Activated CD4-positive, alpha-beta T cell treated with anti-CD3 and anti-CD28 coated beads for 1 hour (primary cell): ENCODE measurements at regions not wholly inside any gene's neighbourhood (a gene's known extent, or its start where the extent isn't known, plus 50 kb on each side); places are given as distances from the start of the nearest gene placed in this dataset.

Experiments used
- DNase-seq: peaks from one replicate; pipeline ENCODE4 v3.0.0-alpha.2; 2020

DNA sequence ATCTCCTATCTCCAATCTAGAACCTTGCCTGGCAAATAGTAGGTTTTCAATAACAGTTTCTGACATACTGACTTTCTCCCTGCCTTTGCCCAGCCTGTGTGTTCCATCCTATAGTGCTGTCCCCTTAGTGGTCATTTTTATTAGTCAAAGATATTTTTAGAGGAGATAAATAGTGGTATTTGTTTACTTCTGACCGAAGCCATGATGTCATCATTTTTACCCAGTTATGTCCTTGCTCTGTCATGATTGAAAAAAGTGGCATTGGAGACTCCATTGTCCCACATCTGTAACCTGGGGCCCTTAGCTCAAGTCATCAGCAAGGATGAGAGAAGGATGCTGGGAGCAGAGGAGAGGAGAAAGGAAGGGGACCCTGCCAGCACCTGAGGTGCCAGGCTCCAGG, 80.6 kb upstream of the ATP2B2 start:
- DNase-seq, result no peak

DNA sequence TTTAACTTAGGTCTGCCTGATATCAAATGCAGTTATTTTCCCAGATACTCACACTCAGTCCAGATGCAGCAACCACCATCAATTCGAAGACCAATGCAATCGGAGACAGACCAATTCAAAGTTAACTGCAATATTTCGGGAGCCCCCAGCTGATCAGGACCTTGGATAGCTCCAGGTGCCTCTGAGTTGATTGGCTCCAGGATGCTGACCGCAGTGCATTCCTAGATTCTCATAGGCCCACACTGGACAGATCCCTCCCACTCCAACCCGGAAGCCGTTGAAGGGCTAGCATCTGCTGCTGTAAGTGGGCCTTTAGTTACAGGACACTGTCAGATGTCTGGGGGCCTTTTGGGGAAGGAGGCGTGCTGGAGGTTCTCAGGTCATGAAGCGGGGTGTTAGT, 89.5 kb upstream of the ATP2B2 start:
- no peak for DNase-seq

DNA sequence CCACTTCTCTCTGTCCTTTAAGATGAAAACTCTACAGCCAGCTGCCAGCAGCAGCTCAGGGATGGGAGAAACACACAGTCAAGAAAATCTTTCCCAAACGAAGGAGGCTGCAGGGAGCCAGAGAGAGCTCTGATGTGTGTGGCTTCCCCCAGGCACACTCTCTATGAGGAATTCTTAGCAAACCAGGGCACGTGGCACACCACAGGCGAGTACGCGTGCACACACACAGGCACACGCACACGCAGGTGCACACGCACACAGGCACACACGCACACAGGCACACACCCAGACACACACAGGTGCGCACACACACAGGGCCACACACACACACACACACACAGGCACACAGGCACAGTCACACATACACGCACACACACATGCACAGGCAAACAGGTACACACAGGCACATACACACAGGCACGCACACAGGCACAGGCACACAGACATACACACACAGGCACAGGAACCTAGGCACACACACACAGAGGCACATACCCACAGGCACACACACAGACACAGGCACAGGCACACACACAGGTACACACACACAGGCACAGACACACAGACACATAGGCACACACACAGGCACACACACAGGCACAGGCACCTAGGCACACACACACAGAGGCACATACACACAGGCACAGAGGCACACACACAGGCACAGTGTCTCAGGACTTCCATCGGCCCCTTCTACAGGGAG, 91.5 kb upstream of the ATP2B2 start:
- DNase-seq, result no peak

GRCh38 chr3:10597733-10598132, 92.3 kb upstream of the ATP2B2 start:
- DNase-seq, result no peak

DNA sequence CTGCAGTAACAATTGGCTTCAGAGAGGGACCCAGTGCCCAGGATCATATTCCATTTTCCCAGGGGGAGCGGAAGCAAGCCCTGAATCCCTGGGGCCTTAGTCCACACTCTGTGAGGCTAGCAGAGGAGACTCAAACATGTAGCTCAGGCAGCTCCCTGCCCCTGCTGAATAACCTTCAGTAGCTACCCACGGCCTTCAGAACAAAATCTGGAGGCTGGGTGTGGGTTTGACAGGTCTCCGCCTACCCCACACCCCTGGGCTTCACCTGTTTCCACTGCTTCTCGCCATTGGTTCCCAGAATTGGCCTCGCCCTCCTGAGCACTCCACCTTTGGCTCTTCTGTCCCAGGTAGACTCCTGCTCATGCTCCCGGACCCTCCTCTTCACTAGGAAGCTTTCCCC, 93.6 kb upstream of the ATP2B2 start:
- DNase-seq, result no peak

DNA sequence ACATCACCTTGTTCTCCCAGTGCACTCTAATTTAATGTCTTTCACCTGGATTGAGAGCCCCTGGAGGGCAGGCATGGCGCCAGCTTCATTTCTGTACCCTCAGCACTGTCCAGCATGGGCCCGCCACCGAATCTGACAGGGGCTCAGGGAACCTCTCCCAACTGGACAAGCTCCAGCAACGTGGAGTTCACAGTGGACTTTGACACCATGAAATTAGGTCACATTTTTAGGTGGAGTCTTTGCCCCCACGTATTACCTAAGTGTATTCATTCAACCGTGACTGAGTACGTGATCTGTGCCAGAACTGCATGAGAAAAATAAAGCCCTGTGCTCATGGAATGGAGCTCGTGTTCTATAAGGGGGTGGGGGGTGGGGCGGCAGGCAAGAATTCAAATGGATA, 94.1 kb upstream of the ATP2B2 start:
- DNase-seq, result no peak

- DNase-seq, result no peak
These were observed 94.9 kb upstream of the ATP2B2 start for GRCh38 chr3:10600296-10600714.

GRCh38 chr3:10600726-10601125, 95.3 kb upstream of the ATP2B2 start:
- no peak for DNase-seq

- DNase-seq, result no peak
These were observed 95.9 kb upstream of the ATP2B2 start for GRCh38 chr3:10601151-10601856.

DNA sequence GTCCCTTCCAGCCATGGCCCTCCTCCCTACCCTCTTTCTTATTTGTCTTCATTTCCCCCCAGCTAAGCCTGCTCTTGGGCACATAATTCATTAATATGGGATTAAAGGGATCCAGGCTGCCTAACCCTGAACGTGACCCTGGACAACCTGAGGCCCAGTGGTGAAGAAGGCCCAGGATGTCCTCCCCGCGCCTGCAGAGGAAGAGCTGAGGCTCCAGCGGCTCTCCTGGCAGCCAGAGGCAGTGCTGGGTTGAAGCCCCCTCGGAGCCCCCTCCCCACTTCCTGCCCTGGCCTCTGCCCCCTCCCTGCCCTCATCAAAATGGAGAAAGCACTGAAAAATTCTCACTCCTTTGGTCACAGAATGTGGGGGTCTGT, 96.5 kb upstream of the ATP2B2 start:
- DNase-seq, result no peak

DNA sequence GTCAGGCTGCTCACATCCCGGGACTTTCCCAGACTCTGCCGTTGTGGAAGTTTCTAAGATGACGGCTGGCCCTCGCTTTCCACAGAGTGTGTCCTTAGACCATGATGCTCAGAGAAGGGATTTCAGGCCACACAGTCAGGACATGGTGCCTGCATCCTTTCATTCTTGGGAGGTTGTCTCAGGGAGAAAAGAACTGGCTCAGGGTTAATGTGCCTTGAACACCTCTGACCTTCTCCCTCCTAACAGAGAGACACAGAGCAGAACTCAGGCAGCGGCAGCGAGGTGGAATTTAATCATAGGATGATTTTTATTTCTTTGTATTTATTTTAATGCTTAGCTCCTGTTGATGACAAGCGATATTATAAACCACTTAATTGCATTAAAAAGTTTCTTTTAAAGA, 96.9 kb upstream of the ATP2B2 start:
- DNase-seq, result no peak

DNA sequence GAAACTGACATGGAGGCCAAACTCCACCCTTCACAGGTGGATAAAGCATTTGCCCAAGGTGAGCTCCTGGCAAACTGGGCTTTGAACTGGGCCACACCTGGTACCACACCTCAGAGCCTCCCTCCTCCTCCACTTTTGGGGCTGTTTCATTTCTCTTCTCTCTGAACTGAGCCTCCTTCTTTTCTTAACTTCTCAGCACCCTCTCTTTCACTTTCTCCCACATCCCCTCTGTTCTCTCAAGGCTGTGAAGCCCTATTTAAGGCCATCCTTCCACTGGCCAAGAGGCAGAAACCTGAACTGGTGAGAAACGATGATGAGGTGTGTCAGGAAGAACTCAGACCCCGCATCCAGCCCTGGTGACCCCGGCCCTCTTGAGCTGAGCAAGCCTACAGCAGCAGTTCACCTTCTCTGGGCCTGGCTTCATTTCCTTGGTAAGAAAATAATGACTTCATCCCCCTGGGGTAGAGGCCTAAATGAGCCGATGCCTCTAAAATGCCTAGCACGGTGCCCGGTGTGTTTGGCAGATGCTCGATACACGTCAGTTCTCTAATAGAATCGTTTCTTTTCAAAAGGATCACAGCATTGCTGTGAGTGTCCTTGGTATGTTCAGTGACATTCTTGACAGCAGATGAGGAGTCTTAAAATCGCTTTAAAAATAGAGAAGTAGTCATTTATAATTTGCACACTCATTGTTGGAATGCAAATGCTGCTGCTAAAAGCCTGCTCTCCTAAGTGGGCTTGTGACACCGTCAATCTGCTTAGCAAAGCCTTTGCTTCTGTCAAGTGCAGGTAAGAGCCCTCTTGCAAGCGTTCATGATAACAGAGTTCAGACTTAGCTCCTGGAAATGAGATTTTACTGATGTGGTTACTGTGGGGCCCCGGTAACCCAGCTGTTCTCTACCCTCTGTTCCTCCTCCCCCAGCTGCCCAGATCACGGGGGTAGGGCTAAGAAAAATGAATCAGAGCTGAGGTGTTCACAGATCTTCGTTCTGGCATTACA, 97.7 kb upstream of the ATP2B2 start:
- DNase-seq, result peak; percentile 52

GRCh38 chr3:10609134-10609533, 103.7 kb upstream of the ATP2B2 start:
- DNase-seq, result no peak

GRCh38 chr3:10614168-10614567, 108.8 kb upstream of the ATP2B2 start:
- no peak for DNase-seq

DNA sequence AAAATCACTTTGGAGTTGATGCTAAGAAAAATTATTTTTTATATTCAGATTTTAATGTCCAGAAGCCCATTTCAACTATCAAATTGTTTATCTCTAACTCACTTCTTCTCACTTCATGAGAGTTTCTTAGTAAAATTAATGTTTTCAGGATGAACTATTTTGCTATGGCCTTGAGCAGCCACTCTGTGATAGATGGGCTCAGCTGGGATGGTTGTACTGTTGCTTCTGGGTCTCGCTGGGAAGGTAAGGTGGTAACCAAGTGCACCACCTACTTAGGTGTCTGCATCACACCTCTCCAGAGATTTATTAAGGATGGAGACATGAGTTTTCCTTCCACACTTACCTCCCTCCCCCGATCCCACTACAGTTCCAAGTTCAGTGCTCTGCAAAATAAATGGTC, 110.3 kb upstream of the ATP2B2 start:
- DNase-seq, result no peak

- DNase-seq, result no peak
These were observed 110.9 kb upstream of the ATP2B2 start for GRCh38 chr3:10616321-10616720.

DNA sequence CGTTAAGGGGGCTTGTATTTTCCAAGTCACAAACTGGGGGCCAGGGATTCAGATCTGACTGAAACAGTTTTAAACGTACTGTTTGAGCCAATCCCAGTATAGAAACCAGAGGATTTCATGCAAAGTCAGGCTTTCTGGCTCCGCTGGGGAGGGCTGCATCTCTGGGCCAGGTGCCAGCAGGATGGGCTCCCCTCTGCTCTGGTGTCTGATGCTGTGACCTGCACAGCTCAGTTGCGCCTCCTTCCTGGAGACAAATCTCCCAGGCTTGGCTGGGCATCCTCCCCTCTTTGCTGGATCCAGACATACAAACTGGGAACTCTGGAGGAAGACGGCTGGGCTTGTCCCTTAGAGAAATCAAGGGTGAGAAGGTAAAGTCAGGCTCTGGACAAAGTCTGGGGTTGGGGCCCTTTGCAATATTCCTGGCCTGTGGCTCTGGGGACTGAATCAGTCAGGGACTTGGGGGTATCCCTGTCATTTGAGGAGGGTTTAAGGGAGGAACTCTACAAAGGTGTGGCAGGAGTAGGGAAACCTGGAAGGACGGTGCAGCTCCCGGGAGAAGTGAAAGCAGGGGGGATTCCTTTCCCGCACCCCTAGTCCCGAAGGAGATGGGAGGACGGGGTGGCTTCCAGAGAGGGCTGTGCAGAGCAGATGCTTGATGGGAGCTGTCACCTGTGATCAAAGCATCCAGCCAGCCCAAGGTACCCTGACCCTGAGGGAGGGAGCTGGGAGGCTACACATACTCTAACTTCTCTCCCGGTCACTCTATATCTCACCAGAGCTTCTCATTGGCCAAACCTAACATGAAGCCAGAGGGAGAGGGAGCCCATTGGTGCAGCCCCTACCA, 114.8 kb upstream of the ATP2B2 start:
- DNase-seq, result no peak

- DNase-seq, result no peak
These were observed 115.4 kb upstream of the ATP2B2 start for GRCh38 chr3:10620833-10621082.

DNA sequence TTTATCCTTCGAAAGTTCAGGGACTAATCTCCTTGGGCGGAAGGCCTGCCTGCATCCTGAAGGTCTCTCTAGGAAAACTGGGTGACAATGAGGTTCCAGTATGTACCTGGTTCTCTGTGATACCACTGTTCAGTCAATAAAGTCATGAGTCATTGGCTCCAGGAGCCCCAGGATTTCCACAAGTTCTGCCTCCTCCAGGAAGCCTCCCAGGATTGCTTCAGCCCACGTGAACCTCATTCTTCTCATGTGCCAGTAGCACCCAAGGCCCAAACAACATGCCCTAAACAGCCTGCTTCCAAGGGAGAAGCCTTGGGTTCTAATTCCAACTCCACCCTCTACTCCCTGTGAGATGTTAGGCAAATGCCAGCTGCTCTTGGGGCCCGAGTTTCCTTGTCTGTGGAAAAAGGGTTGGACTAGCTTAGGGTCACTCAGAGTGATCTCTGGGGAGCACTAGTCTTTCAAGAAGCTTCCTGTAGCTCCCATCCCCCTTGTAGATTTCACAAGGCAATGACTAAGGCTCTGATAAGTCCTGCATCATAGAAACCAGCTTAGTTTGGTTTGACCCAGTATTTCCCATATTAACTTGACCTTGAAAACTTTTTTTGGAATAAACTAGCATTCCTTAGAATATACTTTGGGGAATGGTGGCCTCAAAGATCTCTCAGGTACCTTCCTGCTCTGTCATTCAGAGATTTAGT, 118.3 kb upstream of the ATP2B2 start:
- DNase-seq, result no peak

- no peak for DNase-seq
These were observed 119.9 kb upstream of the ATP2B2 start for GRCh38 chr3:10625323-10625722.

DNA sequence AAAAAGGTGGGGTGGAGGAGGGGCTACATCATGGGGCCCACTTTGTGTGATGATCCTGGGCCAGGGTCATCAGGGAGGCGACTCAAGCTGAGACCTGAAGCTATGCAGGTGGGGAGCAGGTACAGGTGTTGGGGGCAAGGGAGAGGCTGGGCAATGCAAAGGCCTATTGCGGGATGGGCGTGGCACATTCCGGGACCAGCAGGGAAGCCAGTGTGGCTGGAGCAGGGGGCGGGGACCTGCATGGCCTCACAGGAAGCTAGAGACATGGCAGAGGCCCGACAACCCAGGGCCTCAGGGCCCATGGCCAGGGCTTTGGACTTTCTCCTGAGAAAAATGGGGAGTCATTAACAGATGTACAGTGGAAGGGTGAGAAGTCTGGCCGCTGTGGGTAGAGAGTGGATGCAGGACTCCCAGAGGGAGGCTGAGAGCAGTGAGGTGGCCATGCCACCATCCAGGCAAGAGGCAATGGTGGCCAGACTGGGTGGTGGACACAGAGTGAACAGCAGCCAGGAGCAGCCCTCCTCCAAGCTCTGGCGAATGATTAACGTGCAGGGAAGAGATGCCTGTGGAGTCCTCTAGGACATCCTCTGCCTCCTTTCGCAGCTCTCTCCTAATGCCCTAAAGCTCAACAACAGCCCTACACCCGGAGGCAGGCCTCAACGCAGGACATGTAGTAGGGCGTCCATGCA, 122.6 kb upstream of the ATP2B2 start:
- DNase-seq, result no peak
